Tibial artery (tissue), 4 donors: ENCODE measurements at regions not wholly inside any gene's neighbourhood (a gene's known extent, or its start where the extent isn't known, plus 50 kb on each side); places are given as distances from the start of the nearest gene placed in this dataset.

ENCODE experiments used
- DNase-seq, 2 donors: peaks; one replicate each; pipeline ENCODE4 v3.0.0-alpha.2; 2019
- H3K27ac ChIP-seq, 2 donors: fragments of 200-600 bp; sonication (generic) in 1 of 2; 1 replicate in 1 of 2; 2 replicates in 1 of 2; pipeline ENCODE4 v1.5.1; 2018 to 2019; ENCODE audit warnings: mild to moderate bottlenecking in 1 of 2
- H3K27me3 ChIP-seq, 2 donors: fragments of 200-600 bp; sonication (generic) in 1 of 2; one replicate each; pipeline versions ENCODE4 v1.5.1 to v1.6.0; 2016 to 2019
- H3K36me3 ChIP-seq, 3 donors: fragments of 200-600 bp; sonication (generic) in 2 of 3; one replicate each; pipeline ENCODE4 v1.5.1; 2016 to 2019; ENCODE audit warnings: mild to moderate bottlenecking in 2 of 3
- H3K4me1 ChIP-seq, 4 donors: fragments of 200-600 bp; sonication (generic) in 2 of 4; 1 replicate in 3 of 4; 2 replicates in 1 of 4; pipeline ENCODE4 v1.5.1; 2016 to 2019
- H3K4me3 ChIP-seq, 2 donors: fragments of 200-600 bp; sonication (generic) in 1 of 2; 1 replicate in 1 of 2; 2 replicates in 1 of 2; pipeline ENCODE4 v1.5.1; 2018 to 2019; ENCODE audit warnings: mild to moderate bottlenecking in 2 of 2
- H3K9me3 ChIP-seq, 3 donors: fragments of 200-600 bp; sonication (generic) in 1 of 3; one replicate each; pipeline ENCODE4 v1.5.1; 2016 to 2019
- CTCF ChIP-seq, 2 experiments: fragments of 200-600 bp in 1 of 2; fragments of 450-650 bp in 1 of 2; IDR thresholded peaks; one replicate each; pipeline ENCODE4 v1.5.1; 2017 to 2019; ENCODE audit warnings: antibody characterized with exemption in 2 of 2, mild to moderate bottlenecking in 1 of 2, moderate library complexity in 1 of 2
- intact Hi-C: fragments of 100-400 bp; cut with DNase I; formaldehyde crosslinking; loops from one replicate; pipeline ENCODE4 v1.15.0; 2023; ENCODE audit warnings: low total_unique reads

- Histone ChIP-seq H3K9me3 (no peaks in the 10 kb centered on the region), H3K36me3 (no peaks in the 10 kb centered on the region), H3K27me3 (no peaks in the 10 kb centered on the region), H3K27ac (no peak overlapping the region), H3K4me3 (no peak overlapping the region), H3K4me1 (no peaks in the 10 kb centered on the region)
- intact Hi-C loops: no loop called here
- no peak for DNase-seq
- no peak for TF ChIP-seq CTCF (IDR thresholded peaks at IDR 0.05)
Observed at GRCh38 chr5:135107986-135108385, 74.0 kb upstream of the PITX1 start.

- TF ChIP-seq CTCF (IDR thresholded peaks at IDR 0.05): no peak
- no peaks in the 10 kb centered on the region for H3K9me3 ChIP-seq
- H3K27ac ChIP-seq: no peak overlapping the region
- no peaks in the 10 kb centered on the region for H3K27me3 ChIP-seq
- H3K4me3 ChIP-seq: no peak overlapping the region
- H3K4me1 ChIP-seq: no peaks in the 10 kb centered on the region
- DNase-seq: no peak
- intact Hi-C loops: no loop called here
- no peaks in the 10 kb centered on the region for H3K36me3 ChIP-seq
Observed at GRCh38 chr5:135106610-135107471, 72.8 kb upstream of the PITX1 start.

GRCh38 chr5:135106136-135106535 is 72.1 kb upstream of the PITX1 start:
- Histone ChIP-seq H3K27me3 (no peaks in the 10 kb centered on the region), H3K27ac (no peak overlapping the region), H3K36me3 (no peaks in the 10 kb centered on the region), H3K9me3 (no peaks in the 10 kb centered on the region), H3K4me3 (no peak overlapping the region), H3K4me1 (no peaks in the 10 kb centered on the region)
- intact Hi-C loops: no loop called here
- DNase-seq: no peak
- no peak for TF ChIP-seq CTCF (IDR thresholded peaks at IDR 0.05)

GRCh38 chr5:135105105-135105484 is 71.1 kb upstream of the PITX1 start:
- H3K4me3 ChIP-seq: no peak overlapping the region
- intact Hi-C loops: no loop called here
- TF ChIP-seq CTCF (IDR thresholded peaks at IDR 0.05): no peak
- no peaks in the 10 kb centered on the region for H3K36me3 ChIP-seq
- peak in 1 of 2 donors; percentile 19 for DNase-seq
- H3K27ac ChIP-seq: no peak overlapping the region
- no peaks in the 10 kb centered on the region for H3K9me3 ChIP-seq
- no peaks in the 10 kb centered on the region for H3K27me3 ChIP-seq
- no peaks in the 10 kb centered on the region for H3K4me1 ChIP-seq

- Histone ChIP-seq H3K4me3 (no peak overlapping the region), H3K27me3 (no peaks in the 10 kb centered on the region), H3K4me1 (no peaks in the 10 kb centered on the region), H3K27ac (no peak overlapping the region), H3K36me3 (no peaks in the 10 kb centered on the region), H3K9me3 (no peaks in the 10 kb centered on the region)
- intact Hi-C loops: no loop called here
- no peak for DNase-seq
- no peak for TF ChIP-seq CTCF (IDR thresholded peaks at IDR 0.05)
Observed at GRCh38 chr5:135103575-135103853, 69.5 kb upstream of the PITX1 start.
